Pons (tissue), 1 donor: ENCODE measurements at regions not wholly inside any gene's neighbourhood (a gene's known extent, or its start where the extent isn't known, plus 50 kb on each side); places are given as distances from the start of the nearest gene placed in this dataset.

Source experiments
- DNase-seq: peaks from one replicate; pipeline ENCODE4 v3.0.0-alpha.2; 2016; ENCODE audit warnings: low spot score

DNA sequence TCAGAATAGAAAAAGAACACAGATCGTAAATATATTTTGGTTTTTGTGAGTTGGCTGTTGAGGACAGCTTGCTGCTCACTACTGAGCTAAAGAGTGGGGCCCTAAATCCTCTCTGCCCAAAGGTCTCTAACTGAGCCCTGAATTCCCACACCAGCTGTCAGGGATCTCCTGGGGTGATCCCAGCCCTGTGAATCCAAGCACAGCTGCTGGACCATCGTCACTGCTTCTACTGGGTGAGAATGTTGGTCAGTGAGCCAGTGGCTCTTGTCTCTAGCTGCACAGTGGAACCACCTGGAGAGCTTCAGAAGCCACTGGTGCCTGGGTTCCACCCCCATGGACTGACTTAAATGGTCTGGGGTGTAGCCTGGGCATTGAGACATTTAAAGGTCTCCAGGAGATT is 90.5 kb upstream of the IL12A start:
- no peak for DNase-seq

- no peak for DNase-seq
Observed at GRCh38 chr3:159899166-159899565, 89.5 kb upstream of the IL12A start.

DNA sequence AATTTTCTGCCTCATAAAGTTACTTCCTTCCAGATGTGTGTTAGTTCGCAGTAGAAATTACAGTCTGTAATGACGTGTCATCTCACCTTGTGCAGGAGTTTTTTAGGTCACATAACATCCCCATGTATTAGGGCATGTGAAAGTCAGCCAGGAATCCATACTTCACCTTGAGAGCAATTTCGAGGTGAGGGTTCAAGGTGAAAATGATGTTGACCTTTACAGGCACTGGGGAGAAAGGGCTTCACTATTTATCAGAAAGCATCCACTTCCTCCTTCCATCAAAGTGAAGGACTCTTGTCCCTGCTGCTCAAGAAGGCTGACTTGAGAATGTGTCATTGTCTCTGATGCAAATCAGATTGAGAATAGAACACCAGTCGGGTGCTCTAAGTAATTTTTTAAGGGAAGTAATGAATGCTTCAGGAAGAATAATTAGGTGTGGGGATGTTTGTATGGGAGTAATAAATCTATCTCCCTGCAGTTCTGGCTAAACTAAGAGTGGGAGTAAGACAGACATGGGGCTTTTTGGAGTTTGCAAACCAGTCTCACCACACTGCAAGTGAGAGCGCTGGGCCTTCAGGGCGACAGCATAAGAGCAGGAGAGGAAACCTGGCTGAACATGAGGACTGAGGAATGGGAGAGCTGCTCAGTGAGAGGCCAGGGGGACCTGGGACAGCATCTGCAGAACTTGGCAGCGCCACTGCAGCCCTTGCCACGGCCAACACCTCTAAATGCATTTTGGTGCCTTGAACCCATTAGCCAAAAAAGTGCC is 85.9 kb upstream of the IL12A start:
- DNase-seq, result no peak

DNA sequence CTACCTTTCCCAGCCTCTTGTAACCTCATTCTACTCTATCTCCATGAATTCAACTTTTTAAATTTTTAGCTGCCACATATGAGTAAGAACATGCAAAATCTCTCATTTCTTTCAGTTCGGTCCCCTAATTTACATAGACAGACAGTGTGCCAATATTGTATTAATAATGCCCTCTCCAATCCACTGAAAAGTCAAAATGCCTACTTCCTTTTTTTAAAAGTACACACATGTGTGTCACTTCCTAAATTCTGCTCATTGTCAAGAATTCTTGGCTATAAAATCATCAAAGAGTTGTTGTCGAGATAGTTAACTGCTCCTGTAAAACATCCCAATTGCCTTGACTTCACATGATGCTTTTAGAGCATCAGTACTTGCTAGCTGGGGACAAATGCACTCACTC is 84.2 kb upstream of the IL12A start:
- peak; percentile 49 for DNase-seq

DNA sequence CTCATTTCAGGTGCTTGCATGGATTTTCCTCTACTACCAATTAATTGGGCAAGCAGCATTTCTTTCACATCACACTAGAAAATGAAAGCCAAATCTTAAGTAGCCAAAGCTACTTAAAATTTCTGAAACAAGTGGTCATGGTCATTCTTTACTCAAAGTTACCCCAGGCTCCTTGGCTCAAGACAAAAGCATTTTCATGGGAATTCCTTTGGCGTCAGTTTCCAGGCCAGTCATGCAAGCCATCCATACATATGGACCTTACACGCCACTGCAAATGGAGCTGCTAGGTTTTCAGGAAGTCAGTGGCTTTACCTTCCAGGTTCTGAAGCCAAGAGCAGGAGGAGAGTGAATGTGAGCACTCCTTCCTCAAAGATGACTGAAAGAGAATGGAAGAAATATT is 83.7 kb upstream of the IL12A start:
- no peak for DNase-seq

- DNase-seq, result no peak
Observed at GRCh38 chr3:159907828-159908227, 80.8 kb upstream of the IL12A start.

DNA sequence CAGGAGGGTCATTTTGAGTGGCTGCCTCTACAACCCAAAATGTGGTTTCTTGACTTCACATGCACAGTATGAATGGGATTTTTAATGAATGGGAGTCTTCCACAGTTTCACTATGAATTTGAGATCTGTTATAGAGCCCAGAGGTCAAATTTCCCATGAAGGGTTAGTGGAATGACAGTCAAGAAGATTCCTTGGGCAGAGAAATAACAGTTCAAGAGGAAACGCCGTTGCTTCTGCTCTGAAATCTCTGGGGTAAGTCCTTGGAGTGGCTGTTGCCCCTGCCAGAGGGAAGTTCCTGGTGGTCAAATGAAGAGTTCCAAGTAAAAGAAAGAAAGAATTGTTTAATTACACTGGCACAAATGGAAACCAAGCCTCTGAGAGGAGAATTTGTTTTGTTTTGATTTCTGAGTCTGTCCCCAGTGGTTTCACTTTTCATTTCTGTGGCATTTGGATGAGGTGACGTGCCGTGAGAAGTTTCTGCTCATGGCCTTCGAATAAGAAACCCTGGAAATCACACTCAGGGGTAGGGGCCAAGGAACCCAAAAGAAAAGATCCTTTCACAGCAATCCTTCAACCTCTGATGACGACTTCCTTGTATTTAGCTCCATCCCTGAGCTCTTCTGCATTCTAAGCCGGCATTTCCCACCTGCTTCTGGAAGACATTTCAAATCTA is 77.5 kb upstream of the IL12A start:
- peak; percentile 71 for DNase-seq

- DNase-seq, result no peak
Observed at GRCh38 chr3:159911664-159912037, 77.0 kb upstream of the IL12A start.

- DNase-seq, result no peak
Observed at GRCh38 chr3:159913712-159914414, 74.8 kb upstream of the IL12A start.

GRCh38 chr3:159914426-159914825 is 74.2 kb upstream of the IL12A start:
- no peak for DNase-seq

- DNase-seq, result no peak
Observed at GRCh38 chr3:159916052-159916451, 72.6 kb upstream of the IL12A start.

GRCh38 chr3:159917141-159917540 is 71.5 kb upstream of the IL12A start:
- DNase-seq, result no peak

DNA sequence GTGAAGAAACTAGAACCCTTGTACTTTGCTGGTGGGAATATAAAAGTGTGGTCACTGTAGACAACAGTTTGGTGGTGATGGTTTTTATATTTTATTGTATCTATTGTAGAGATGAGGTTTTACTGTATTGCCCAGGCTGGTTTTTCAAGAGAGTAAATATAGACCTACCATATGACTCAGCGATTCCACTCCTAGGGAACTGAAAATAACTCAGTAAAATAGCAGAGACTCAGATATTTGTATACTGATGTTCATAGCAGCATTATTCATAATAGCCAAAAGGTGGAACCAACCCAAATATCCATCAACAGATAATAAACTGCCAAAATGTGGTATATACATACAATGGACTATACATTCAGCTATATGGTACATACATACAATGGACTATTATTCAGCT is 68.8 kb upstream of the IL12A start:
- DNase-seq, result no peak

- no peak for DNase-seq
Observed at GRCh38 chr3:159922193-159922840, 66.3 kb upstream of the IL12A start.

DNA sequence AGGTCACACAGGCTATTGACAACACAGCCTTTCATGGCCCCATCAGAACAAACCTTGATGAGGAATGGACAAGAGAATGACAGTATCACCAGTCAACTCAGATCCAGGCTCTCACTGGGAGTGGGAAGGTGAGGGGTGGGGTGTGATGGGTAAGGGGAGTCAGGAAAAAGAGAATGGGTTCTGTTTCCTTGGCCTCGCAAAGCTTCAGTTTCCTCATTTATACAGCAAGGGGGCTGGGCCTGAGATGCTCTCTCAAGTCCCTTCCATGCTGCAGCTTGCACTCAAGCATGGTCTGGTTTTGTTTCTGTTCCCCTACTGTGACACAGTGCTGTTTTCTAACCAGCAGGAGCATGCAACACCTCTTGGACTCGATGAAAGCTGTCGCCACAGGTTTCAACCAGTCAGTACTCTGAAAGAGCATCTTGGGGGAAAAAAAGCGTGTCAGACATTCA is 65.7 kb upstream of the IL12A start:
- peak; percentile 54 for DNase-seq

- no peak for DNase-seq
Observed at GRCh38 chr3:159923336-159923735, 65.3 kb upstream of the IL12A start.

- DNase-seq, result peak; percentile 48
Observed at GRCh38 chr3:159923956-159924355, 64.7 kb upstream of the IL12A start.

GRCh38 chr3:159924411-159924810 is 64.2 kb upstream of the IL12A start:
- DNase-seq, result no peak

- no peak for DNase-seq
Observed at GRCh38 chr3:159925248-159925647, 63.4 kb upstream of the IL12A start.

DNA sequence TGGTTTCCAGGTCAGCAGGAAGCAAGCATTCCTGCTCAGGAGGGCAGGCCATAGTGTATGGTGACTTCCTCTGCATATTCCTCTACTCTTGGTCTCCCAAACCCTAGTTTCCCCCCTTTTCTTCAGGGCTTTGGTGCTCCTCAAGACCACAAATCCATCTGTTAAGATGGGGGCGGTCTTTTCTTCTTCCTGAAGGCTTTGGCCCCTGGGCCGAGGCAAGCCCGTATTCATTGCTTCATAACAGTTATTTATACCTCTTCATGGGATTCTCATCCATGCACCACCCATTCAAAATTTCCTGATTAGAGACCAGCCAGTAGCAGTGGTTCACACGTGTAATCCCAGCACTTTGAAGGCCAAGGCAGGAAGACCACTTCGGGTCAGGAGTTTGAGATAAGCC is 62.1 kb upstream of the IL12A start:
- DNase-seq, result no peak

- DNase-seq, result no peak
Observed at GRCh38 chr3:159928071-159928491, 60.6 kb upstream of the IL12A start.

GRCh38 chr3:159928666-159929065 is 60.0 kb upstream of the IL12A start:
- DNase-seq, result no peak
